Neuronal stem cell (in vitro differentiated cells): ENCODE measurements at regions not wholly inside any gene's neighbourhood (a gene's known extent, or its start where the extent isn't known, plus 50 kb on each side); places are given as distances from the start of the nearest gene placed in this dataset.

Experiments
- DNase-seq: peaks from one replicate; pipeline ENCODE4 v3.0.0-alpha.2; 2013; ENCODE audit warnings: low spot score
- H2AFZ ChIP-seq: one replicate; pipeline ENCODE4 v1.6.1; 2013; ENCODE audit warnings: mild to moderate bottlenecking, low read length, inconsistent platforms
- H2AK5ac ChIP-seq: 2 replicates; pipeline ENCODE4 v1.6.1; 2013; ENCODE audit warnings: low read depth, mild to moderate bottlenecking, inconsistent platforms, low read length, moderate library complexity, mixed read lengths
- H2BK120ac ChIP-seq: 2 replicates; pipeline ENCODE4 v1.6.1; 2013; ENCODE audit warnings: low read depth, mild to moderate bottlenecking, inconsistent platforms, low read length, moderate library complexity, mixed read lengths
- H2BK12ac ChIP-seq: one replicate; pipeline ENCODE4 v1.6.1; 2013; ENCODE audit warnings: low read length, inconsistent platforms
- H2BK15ac ChIP-seq: 2 replicates; pipeline ENCODE4 v1.6.1; 2013; ENCODE audit warnings: mild to moderate bottlenecking, low read length, inconsistent platforms, mixed read lengths
- H2BK5ac ChIP-seq: one replicate; pipeline ENCODE4 v1.6.1; 2013; ENCODE audit warnings: inconsistent platforms, mild to moderate bottlenecking, low read length, moderate library complexity
- H3K14ac ChIP-seq: one replicate; pipeline ENCODE4 v1.6.1; 2013; ENCODE audit warnings: low read length, inconsistent platforms
- H3K18ac ChIP-seq: 2 replicates; pipeline ENCODE4 v1.6.1; 2013; ENCODE audit warnings: low read length, inconsistent platforms
- H3K23ac ChIP-seq: 2 replicates; pipeline ENCODE4 v1.6.1; 2013; ENCODE audit warnings: low read depth, mild to moderate bottlenecking, mixed read lengths, low read length, inconsistent platforms; ENCODE audit not compliant: poor library complexity
- H3K27ac ChIP-seq: replicated peaks from 3 replicates; pipeline ENCODE4 v1.5.1; 2013; ENCODE audit warnings: low read length, inconsistent platforms
- H3K27me3 ChIP-seq, 3 experiments: 2 replicates each; pipeline ENCODE4 v1.6.1; 2013; ENCODE audit warnings: low read length in 3 of 3, mild to moderate bottlenecking in 2 of 3, inconsistent platforms in 1 of 3, low read depth in 1 of 3, mixed read lengths in 1 of 3, moderate library complexity in 1 of 3; ENCODE audit not compliant: control insufficient read depth in 3 of 3, insufficient read depth in 3 of 3
- H3K36me3 ChIP-seq, 2 donors: replicated peaks in 1 of 2; 2 replicates each; pipeline ENCODE4 v1.6.1; 2013; ENCODE audit warnings: low read length in 2 of 2; ENCODE audit not compliant: control insufficient read depth in 2 of 2, insufficient read depth in 2 of 2
- H3K4ac ChIP-seq: 2 replicates; pipeline ENCODE4 v1.6.1; 2013; ENCODE audit warnings: inconsistent platforms, mild to moderate bottlenecking, low read length, moderate library complexity
- H3K4me1 ChIP-seq, 2 donors: 1 replicate in 1 of 2; 2 replicates in 1 of 2; pipeline ENCODE4 v1.6.1; 2013; ENCODE audit warnings: low read length in 2 of 2, low read depth in 1 of 2; ENCODE audit not compliant: control insufficient read depth in 2 of 2, insufficient read depth in 1 of 2
- H3K4me2 ChIP-seq: one replicate; pipeline ENCODE4 v1.6.1; 2013; ENCODE audit warnings: mild to moderate bottlenecking, low read length, inconsistent platforms; ENCODE audit not compliant: insufficient read depth, poor library complexity, severe bottlenecking
- H3K4me3 ChIP-seq, 2 donors: 2 replicates each; pipeline ENCODE4 v1.5.1; 2013; ENCODE audit warnings: low read length in 2 of 2, mild to moderate bottlenecking in 2 of 2, inconsistent platforms in 1 of 2, moderate library complexity in 1 of 2
- H3K79me1 ChIP-seq: one replicate; pipeline ENCODE4 v1.6.1; 2013; ENCODE audit warnings: low read depth, mild to moderate bottlenecking, inconsistent platforms, low read length, moderate library complexity
- H3K9ac ChIP-seq: one replicate; pipeline ENCODE4 v1.6.1; 2013; ENCODE audit warnings: mild to moderate bottlenecking, low read depth, low read length, inconsistent platforms; ENCODE audit not compliant: poor library complexity
- H3K9me3 ChIP-seq, 2 donors: replicated peaks in 1 of 2; 2 replicates each; pipeline versions ENCODE3 to v1.6.1; 2013; ENCODE audit warnings: low read length in 2 of 2, mild to moderate bottlenecking in 2 of 2, inconsistent platforms in 1 of 2, low read depth in 1 of 2, mixed read lengths in 1 of 2, moderate library complexity in 1 of 2; ENCODE audit not compliant: control insufficient read depth in 2 of 2, insufficient read depth in 1 of 2
- H4K8ac ChIP-seq: one replicate; pipeline ENCODE4 v1.6.1; 2013; ENCODE audit warnings: low read depth, mild to moderate bottlenecking, inconsistent platforms, low read length, moderate library complexity
- H4K91ac ChIP-seq: one replicate; pipeline ENCODE4 v1.6.1; 2013; ENCODE audit warnings: low read length, low read depth, mild to moderate bottlenecking, inconsistent platforms; ENCODE audit not compliant: poor library complexity
- WGBS, 2 donors: extraction: QIAGEN DNeasy Blood & Tissue Kit; methylation state at CpG; one replicate each; pipeline ENCODE4 v1.1.7; 2013; ENCODE audit warnings: missing lambda C conversion rate in 2 of 2, mixed read lengths in 1 of 2; ENCODE audit not compliant: insufficient read length in 2 of 2, insufficient replicate concordance in 1 of 2; ENCODE audit errors: extremely low coverage in 2 of 2; 5-methylcytosine and 5-hydroxymethylcytosine counted together

DNA sequence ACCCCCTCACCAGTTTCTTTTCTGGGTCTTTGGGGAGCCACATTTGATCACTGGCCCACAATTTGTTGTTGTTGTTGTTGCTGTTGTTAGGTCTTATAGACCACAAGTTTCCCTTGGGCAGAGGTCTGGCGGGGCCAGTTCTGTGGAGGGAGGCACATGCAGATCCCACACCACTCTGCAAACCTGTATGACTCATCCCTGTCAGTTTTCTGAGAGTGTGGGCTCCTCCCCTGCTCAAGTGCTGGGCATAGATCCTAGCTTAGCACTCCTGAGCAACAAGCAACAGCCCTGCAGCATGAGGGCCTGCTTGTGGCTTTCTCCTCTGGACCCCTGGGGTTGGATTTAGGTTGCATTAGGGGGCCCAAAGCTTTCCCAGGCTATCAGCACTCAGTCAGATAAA, 411.1 kb upstream of the HTR1E start:
- H3K9me3 ChIP-seq = no peaks in the 10 kb centered on the region
- no peak for DNase-seq
- H2BK15ac ChIP-seq = no peak overlapping the region
- no peak overlapping the region for H4K8ac ChIP-seq
- no peak overlapping the region for H3K27ac ChIP-seq
- H3K27me3 ChIP-seq = no peaks in the 10 kb centered on the region
- H4K91ac ChIP-seq = no peak overlapping the region
- no peak overlapping the region for H2BK120ac ChIP-seq
- no peaks in the 10 kb centered on the region for H3K79me1 ChIP-seq
- H3K23ac ChIP-seq = no peak overlapping the region
- no peak overlapping the region for H3K14ac ChIP-seq
- H2BK5ac ChIP-seq = no peak overlapping the region
- H3K4me1 ChIP-seq = no peaks in the 10 kb centered on the region
- H2AK5ac ChIP-seq = no peak overlapping the region
- no peak overlapping the region for H3K18ac ChIP-seq
- H3K4ac ChIP-seq = no peak overlapping the region
- no peak overlapping the region for H2BK12ac ChIP-seq
- no peaks in the 10 kb centered on the region for H3K36me3 ChIP-seq
- H3K4me2 ChIP-seq = no peak overlapping the region
- H2AFZ ChIP-seq = no peak overlapping the region
- H3K4me3 ChIP-seq = no peak overlapping the region
- WGBS, 2 donors = no CpG with 5 or more reads among the region's 1 CpG
- no peak overlapping the region for H3K9ac ChIP-seq

DNA sequence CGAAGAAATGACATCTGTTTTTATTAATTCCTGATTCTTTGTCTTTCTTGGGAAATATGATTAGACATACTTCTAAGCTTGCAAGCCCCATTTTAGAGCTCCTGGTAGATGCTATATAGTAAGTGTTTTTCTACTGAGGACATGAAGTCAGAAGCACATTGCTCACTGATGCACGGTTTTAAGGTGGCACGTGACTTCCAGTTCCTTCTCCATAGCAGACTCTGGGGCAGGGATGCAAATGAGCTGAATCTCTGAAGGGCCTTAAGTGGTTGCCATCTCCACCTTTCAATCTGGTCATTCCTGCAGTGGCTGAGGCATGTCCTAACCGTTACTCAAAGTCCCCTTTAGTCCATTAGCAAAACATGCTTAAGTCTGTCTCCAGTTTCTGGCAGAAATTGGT, 421.2 kb upstream of the HTR1E start:
- Histone ChIP-seq H4K91ac (no peak overlapping the region), H3K4me1 (peaks cover 0 to 1% of the 10 kb centered on the region in 2 donors), H2BK15ac (no peak overlapping the region), H3K27me3 (no peaks in the 10 kb centered on the region), H2BK5ac (no peak overlapping the region), H3K23ac (no peak overlapping the region), H2BK120ac (no peak overlapping the region), H3K9me3 (no peaks in the 10 kb centered on the region), H3K4me3 (no peak overlapping the region), H2BK12ac (no peak overlapping the region), H3K27ac (no peak overlapping the region), H3K4me2 (no peak overlapping the region), H2AK5ac (no peak overlapping the region), H3K4ac (no peak overlapping the region), H2AFZ (no peak overlapping the region), H3K79me1 (no peaks in the 10 kb centered on the region), H3K18ac (no peak overlapping the region), H3K36me3 (no peaks in the 10 kb centered on the region), H3K9ac (no peak overlapping the region), H4K8ac (no peak overlapping the region), H3K14ac (no peak overlapping the region)
- DNase-seq = no peak
- WGBS, 2 donors = no CpG with 5 or more reads among the region's 4 CpGs

- Histone ChIP-seq H3K9me3 (no peaks in the 10 kb centered on the region), H3K27ac (no peak overlapping the region), H2AFZ (peak overlapping the region; percentile 67), H3K23ac (no peak overlapping the region), H2BK5ac (no peak overlapping the region), H3K9ac (no peak overlapping the region), H2BK15ac (no peak overlapping the region), H2BK12ac (no peak overlapping the region), H3K4me2 (no peak overlapping the region), H3K4me1 (peaks cover 0 to 1% of the 10 kb centered on the region in 2 donors), H3K18ac (no peak overlapping the region), H4K91ac (no peak overlapping the region), H2AK5ac (no peak overlapping the region), H3K4ac (no peak overlapping the region), H3K79me1 (no peaks in the 10 kb centered on the region), H3K36me3 (no peaks in the 10 kb centered on the region), H2BK120ac (no peak overlapping the region), H3K27me3 (no peaks in the 10 kb centered on the region), H4K8ac (no peak overlapping the region), H3K4me3 (no peak overlapping the region), H3K14ac (no peak overlapping the region)
- no peak for DNase-seq
Observed at GRCh38 chr6:86511962-86512361, 425.4 kb upstream of the HTR1E start.

- no peaks in the 10 kb centered on the region for H3K9me3 ChIP-seq
- no peak overlapping the region for H3K9ac ChIP-seq
- H2BK120ac ChIP-seq = no peak overlapping the region
- H3K4me3 ChIP-seq = no peak overlapping the region
- H2BK15ac ChIP-seq = no peak overlapping the region
- no peak overlapping the region for H4K8ac ChIP-seq
- no peak overlapping the region for H2AFZ ChIP-seq
- H3K27ac ChIP-seq = no peak overlapping the region
- H2BK12ac ChIP-seq = no peak overlapping the region
- H3K4me2 ChIP-seq = no peak overlapping the region
- no peak overlapping the region for H3K14ac ChIP-seq
- no CpG with 5 or more reads among the region's 3 CpGs for WGBS, 2 donors
- no peak overlapping the region for H3K4ac ChIP-seq
- no peak for DNase-seq
- no peak overlapping the region for H2AK5ac ChIP-seq
- H3K36me3 ChIP-seq = no peaks in the 10 kb centered on the region
- H3K4me1 ChIP-seq = peaks cover 0 to 1% of the 10 kb centered on the region in 2 donors
- H3K18ac ChIP-seq = no peak overlapping the region
- H3K79me1 ChIP-seq = no peaks in the 10 kb centered on the region
- no peak overlapping the region for H4K91ac ChIP-seq
- H2BK5ac ChIP-seq = no peak overlapping the region
- no peaks in the 10 kb centered on the region for H3K27me3 ChIP-seq
- H3K23ac ChIP-seq = no peak overlapping the region
Observed at GRCh38 chr6:86508230-86508629, 429.1 kb upstream of the HTR1E start.
